ENCODE measurements at regions not wholly inside any gene's neighbourhood (a gene's known extent, or its start where the extent isn't known, plus 50 kb on each side); places are given as distances from the start of the nearest gene placed in this dataset.

- no peak for FAIRE-seq
- no peak for DNase-seq (ENCODE audit: low spot score)
- ChIA-PET POLR2A (no interaction called here), CTCF (ENCODE audit: low intra/inter-chr PET ratio, low total read pairs) (no interaction called here)
- 0 out of 5 replicates have a peak, but pooled peaks cover 0 to 7% of the 10 kb centered on the region in 2 experiments for H3K27me3 ChIP-seq (ENCODE audit: control insufficient read depth in 1 of 2, insufficient read depth in 2 of 2, low read length in 2 of 2)
- no peaks in the 10 kb centered on the region for H3K4me1 ChIP-seq (ENCODE audit: insufficient read depth, low read length)
- H3K9me3 ChIP-seq (ENCODE audit: low read length), result no peaks in the 10 kb centered on the region
- H3K4me2 ChIP-seq (ENCODE audit: low read depth, low read length), result no peak overlapping the region
- no peak for TF ChIP-seq MATR3 (CRISPR knock-in tag; IDR thresholded peaks at IDR 0.05)
- no peak for TF ChIP-seq BHLHE40 (IDR thresholded peaks at IDR 0.05; ENCODE audit: low read length)
- no peak for TF ChIP-seq ZNF280B (CRISPR knock-in tag; IDR thresholded peaks at IDR 0.05; ENCODE audit: borderline replicate concordance)
- no peak for TF ChIP-seq MEIS2 (CRISPR knock-in tag; IDR thresholded peaks at IDR 0.05)
- TF ChIP-seq ZNF18 (CRISPR knock-in tag; IDR thresholded peaks at IDR 0.05; ENCODE audit: insufficient replicate concordance), result no peak
- no peak for TF ChIP-seq POLR2G (IDR thresholded peaks at IDR 0.05; ENCODE audit: low read depth, low read length)
- TF ChIP-seq MED13 (CRISPR knock-in tag; IDR thresholded peaks at IDR 0.05), result no peak
- TF ChIP-seq KLF15 (CRISPR knock-in tag; IDR thresholded peaks at IDR 0.05; ENCODE audit: borderline replicate concordance), result no peak
- TF ChIP-seq ZNF512B (CRISPR knock-in tag; IDR thresholded peaks at IDR 0.05; ENCODE audit: borderline replicate concordance), result no peak
- TF ChIP-seq ZNF781 (CRISPR knock-in tag; IDR thresholded peaks at IDR 0.05; ENCODE audit: borderline replicate concordance, not compliant biosample characterization), result no peak
- TF ChIP-seq TP53 (CRISPR knock-in tag; conservative IDR thresholded peaks at IDR 0.05), result no peak
- no peak for TF ChIP-seq ZNF335 (CRISPR knock-in tag; IDR thresholded peaks at IDR 0.05)
- no peak for TF ChIP-seq ZNF891 (CRISPR knock-in tag; IDR thresholded peaks at IDR 0.05)
- no peak for TF ChIP-seq CENPX (CRISPR knock-in tag; IDR thresholded peaks at IDR 0.05)
- TF ChIP-seq TMF1 (CRISPR knock-in tag; IDR thresholded peaks at IDR 0.05; ENCODE audit: low read depth), result no peak
- no peak for TF ChIP-seq NR0B2 (CRISPR knock-in tag; IDR thresholded peaks at IDR 0.05)
- H3K36me3 ChIP-seq (replicated peaks in 1 of 2; ENCODE audit: control insufficient read depth in 1 of 2, insufficient read depth in 2 of 2, low read length in 2 of 2), result no peaks in the 10 kb centered on the region
- no TSS peak for BruUV-seq (replicated peaks)
- no peak for ATAC-seq
- H4K20me1 ChIP-seq (ENCODE audit: insufficient read depth, low read length), result no peaks in the 10 kb centered on the region
- intact Hi-C loops (cut with micrococcal nuclease; ENCODE audit: unreplicated experiment), result no loop called here
- no peak overlapping the region for H3K9ac ChIP-seq (ENCODE audit: insufficient read depth, low read depth, low read length)
- no peak overlapping the region for H3K4me3 ChIP-seq (replicated peaks in 1 of 3; ENCODE audit: insufficient read depth in 1 of 3, low read depth in 2 of 3, low read length in 3 of 3)
- H3K79me2 ChIP-seq (ENCODE audit: insufficient read depth, low read length), result no peaks in the 10 kb centered on the region
- H3K27ac ChIP-seq (ENCODE audit: extremely low read length, insufficient read depth, low read length), result no peak overlapping the region
- H2AFZ ChIP-seq (ENCODE audit: low read length), result no peak overlapping the region
- in situ Hi-C loops (cut with HindIII; ENCODE audit: extremely low pct_ligation_motif_present, low pct_unique_long_range_greater_than_20kb), result no loop called here
- 0% methylated on average over 2 of the region's 2 CpGs for WGBS (ENCODE audit: low lambda C conversion rate)
Measured at GRCh38 chr15:88748651-88749050, 54.6 kb upstream of the ACAN start.
